Endothelial cell of umbilical vein (primary cell): ENCODE measurements at regions not wholly inside any gene's neighbourhood (a gene's known extent, or its start where the extent isn't known, plus 50 kb on each side); places are given as distances from the start of the nearest gene placed in this dataset.

Source experiments
- BruUV-seq: library from RNA; stranded (reverse); fragments of 400-500 nt; replicated peaks from 2 replicates; lab custom pipeline; 2021; lab: Mats Ljungman, UMichigan
- CTCF ChIA-PET: fragments of 300-600, 350-600 bp; sonication (Branson Sonifier 250); formaldehyde crosslinking; loops from one replicate; lab custom pipeline; 2021; ENCODE audit warnings: antibody characterized with exemption, inconsistent platforms; lab: Charles Lee
- POLR2A ChIA-PET: fragments of 300-600, 350-600 bp; sonication (Branson Sonifier 250); formaldehyde crosslinking; loops from one replicate; lab custom pipeline; 2021; ENCODE audit warnings: antibody characterized with exemption, inconsistent platforms; lab: Charles Lee
- DNase-seq: peaks from one replicate; pipeline ENCODE4 v3.0.0-alpha.2; 2011; ENCODE audit warnings: low read depth, low spot score
- FAIRE-seq: peaks from 2 replicates; lab custom pipeline; 2011; peaks lifted over from hg19 to GRCh38; lab: Jason Lieb, UNC
- H2AFZ ChIP-seq: 2 replicates; pipeline ENCODE4 v1.6.0; 2012; ENCODE audit warnings: low read depth, low read length, control low read depth, inconsistent platforms
- H3K27ac ChIP-seq: 2 replicates; pipeline ENCODE4 v1.5.1; 2011; ENCODE audit warnings: low read depth, mild to moderate bottlenecking, control low read depth, low read length, moderate library complexity; ENCODE audit not compliant: insufficient read depth
- H3K27me3 ChIP-seq, 2 experiments: 2 replicates each; pipeline versions ENCODE4 v1.6.0 to v1.6.1; 2011; ENCODE audit warnings: low read length in 2 of 2, mixed read lengths in 1 of 2; ENCODE audit not compliant: control insufficient read depth in 2 of 2, insufficient read depth in 2 of 2
- H3K36me3 ChIP-seq, 2 experiments: 2 replicates in 1 of 2; 3 replicates in 1 of 2; pipeline ENCODE4 v1.5.1; 2011; ENCODE audit warnings: low read length in 2 of 2, mild to moderate bottlenecking in 1 of 2, moderate library complexity in 1 of 2; ENCODE audit not compliant: control insufficient read depth in 2 of 2, insufficient read depth in 2 of 2; ENCODE audit errors: extremely low read depth in 1 of 2
- H3K4me1 ChIP-seq: 3 replicates; pipeline ENCODE4 v1.5.1; 2011; ENCODE audit warnings: mild to moderate bottlenecking, low read length; ENCODE audit not compliant: control insufficient read depth, insufficient read depth; ENCODE audit errors: extremely low read depth
- H3K4me2 ChIP-seq: 2 replicates; pipeline ENCODE4 v1.6.1; 2011; ENCODE audit warnings: low read length, control low read depth, mixed read lengths; ENCODE audit not compliant: insufficient read depth
- H3K4me3 ChIP-seq, 3 experiments: fragments of 200-600 bp in 1 of 3; sonication (generic), shearing (Covaris generic) in 1 of 3; replicated peaks in 1 of 3; 2 replicates each; pipeline ENCODE4 v1.5.1; 2011 to 2016; ENCODE audit warnings: control low read depth in 3 of 3, low read length in 3 of 3, mild to moderate bottlenecking in 2 of 3, inconsistent platforms in 1 of 3, low read depth in 1 of 3, moderate library complexity in 1 of 3; ENCODE audit not compliant: insufficient read depth in 1 of 3
- H3K79me2 ChIP-seq: 2 replicates; pipeline ENCODE4 v1.6.0; 2012; ENCODE audit warnings: low read length, inconsistent platforms; ENCODE audit not compliant: control insufficient read depth, insufficient read depth
- H3K9ac ChIP-seq: replicated peaks from 2 replicates; pipeline ENCODE3; 2011; ENCODE audit warnings: low read length, control low read depth; ENCODE audit not compliant: insufficient read depth; ENCODE audit errors: extremely low read depth
- H3K9me1 ChIP-seq: replicated peaks from 3 replicates; pipeline ENCODE4 v1.6.0; 2011; ENCODE audit warnings: mild to moderate bottlenecking, low read length; ENCODE audit not compliant: control insufficient read depth, insufficient read depth; ENCODE audit errors: extremely low read depth
- H3K9me3 ChIP-seq: replicated peaks from 2 replicates; pipeline ENCODE4 v1.5.1; 2012; ENCODE audit warnings: low read length, inconsistent platforms; ENCODE audit not compliant: control insufficient read depth, insufficient read depth
- H4K20me1 ChIP-seq: replicated peaks from 2 replicates; pipeline ENCODE3; 2011; ENCODE audit warnings: mild to moderate bottlenecking, low read length; ENCODE audit not compliant: control insufficient read depth, insufficient read depth; ENCODE audit errors: extremely low read depth
- EZH2 ChIP-seq: IDR thresholded peaks from 2 replicates; pipeline ENCODE4 v1.6.1; 2012; ENCODE audit warnings: borderline replicate concordance, low read depth, mild to moderate bottlenecking, moderate library complexity, low read length, inconsistent platforms; ENCODE audit not compliant: severe bottlenecking
- FOS ChIP-seq: IDR thresholded peaks from 2 replicates; pipeline ENCODE4 v1.6.1; 2011; ENCODE audit warnings: mild to moderate bottlenecking, low read length, moderate library complexity, borderline replicate concordance; ENCODE audit not compliant: insufficient read depth
- GATA2 ChIP-seq: IDR thresholded peaks from 2 replicates; pipeline ENCODE4 v1.7.0; 2011; ENCODE audit warnings: low read depth, mild to moderate bottlenecking, moderate library complexity, mixed read lengths, low read length; ENCODE audit not compliant: insufficient read length, insufficient read depth
- JUN ChIP-seq: IDR thresholded peaks from 2 replicates; pipeline ENCODE4 v1.6.1; 2011; ENCODE audit warnings: borderline replicate concordance, low read depth; ENCODE audit not compliant: insufficient read length, insufficient read depth
- MYC ChIP-seq: IDR thresholded peaks from one replicate; pipeline ENCODE4 v1.6.1; 2011; ENCODE audit warnings: mild to moderate bottlenecking, low read depth, low read length
- POLR2A ChIP-seq: IDR thresholded peaks from 2 replicates; pipeline ENCODE4 v1.6.1; 2012; ENCODE audit warnings: low read depth, mild to moderate bottlenecking, control low read depth, low read length
- POLR2AphosphoS5 ChIP-seq: IDR thresholded peaks from 2 replicates; pipeline ENCODE4 v1.6.1; 2012; ENCODE audit warnings: low read depth, mild to moderate bottlenecking, control low read depth, low read length, moderate library complexity; ENCODE audit not compliant: insufficient read depth
- dilution Hi-C: fragments of 300-500 bp; cut with MboI; formaldehyde crosslinking; loops from one replicate; pipeline ENCODE4 v1.15.0; 2019; ENCODE audit warnings: low sequenced_read_pairs; ENCODE audit not compliant: extremely low pct_ligation_motif_present
- intact Hi-C: fragments of 100-400 bp; cut with micrococcal nuclease; formaldehyde crosslinking; loops from one replicate; pipeline ENCODE4 v1.10.0; 2022
- TF ChIP-seq, protein P1 (sequence below), 2 donors: IDR thresholded peaks; 1 replicate in 1 of 2; 2 replicates in 1 of 2; pipeline ENCODE4 v1.5.1; 2011; ENCODE audit warnings: low read length in 2 of 2, mild to moderate bottlenecking in 2 of 2, moderate library complexity in 2 of 2, control low read depth in 1 of 2, inconsistent platforms in 1 of 2, low read depth in 1 of 2; ENCODE audit not compliant: insufficient read depth in 1 of 2; ENCODE audit errors: extremely low read depth in 1 of 2
- TF ChIP-seq, protein P2 (sequence below): IDR thresholded peaks from 2 replicates; pipeline ENCODE4 v1.6.1; 2011; ENCODE audit not compliant: insufficient read depth, insufficient read length

DNA sequence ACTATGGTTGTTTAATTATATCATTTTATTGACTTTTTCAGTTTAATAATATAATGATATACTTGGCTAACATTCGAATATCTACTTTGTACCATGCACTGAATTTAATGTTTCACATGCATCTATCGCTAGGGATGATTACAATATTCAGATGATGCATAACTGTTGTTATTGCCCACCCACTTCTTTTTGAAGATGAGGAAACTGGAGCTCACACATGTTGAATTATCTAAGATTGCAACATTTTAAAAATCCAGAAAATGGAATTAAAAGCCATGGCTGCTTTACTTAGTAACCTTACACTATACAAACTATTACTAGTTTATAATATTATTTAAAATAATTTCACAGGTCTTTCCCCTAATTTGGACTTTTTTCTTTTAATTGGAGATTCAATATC, 171.7 kb downstream of the TLR4 start:
- ChIA-PET POLR2A (no interaction called here), CTCF (no interaction called here)
- H3K27me3 ChIP-seq = no peaks in the 10 kb centered on the region
- no peaks in the 10 kb centered on the region for H3K9me3 ChIP-seq
- dilution Hi-C loops (no loop called here), intact Hi-C loops (loop anchor here (10.0 kb wide), 1 partner anchor 231 kb away; no protein-coding TSS in a partner anchor)
- TF ChIP-seq, protein P1, sequence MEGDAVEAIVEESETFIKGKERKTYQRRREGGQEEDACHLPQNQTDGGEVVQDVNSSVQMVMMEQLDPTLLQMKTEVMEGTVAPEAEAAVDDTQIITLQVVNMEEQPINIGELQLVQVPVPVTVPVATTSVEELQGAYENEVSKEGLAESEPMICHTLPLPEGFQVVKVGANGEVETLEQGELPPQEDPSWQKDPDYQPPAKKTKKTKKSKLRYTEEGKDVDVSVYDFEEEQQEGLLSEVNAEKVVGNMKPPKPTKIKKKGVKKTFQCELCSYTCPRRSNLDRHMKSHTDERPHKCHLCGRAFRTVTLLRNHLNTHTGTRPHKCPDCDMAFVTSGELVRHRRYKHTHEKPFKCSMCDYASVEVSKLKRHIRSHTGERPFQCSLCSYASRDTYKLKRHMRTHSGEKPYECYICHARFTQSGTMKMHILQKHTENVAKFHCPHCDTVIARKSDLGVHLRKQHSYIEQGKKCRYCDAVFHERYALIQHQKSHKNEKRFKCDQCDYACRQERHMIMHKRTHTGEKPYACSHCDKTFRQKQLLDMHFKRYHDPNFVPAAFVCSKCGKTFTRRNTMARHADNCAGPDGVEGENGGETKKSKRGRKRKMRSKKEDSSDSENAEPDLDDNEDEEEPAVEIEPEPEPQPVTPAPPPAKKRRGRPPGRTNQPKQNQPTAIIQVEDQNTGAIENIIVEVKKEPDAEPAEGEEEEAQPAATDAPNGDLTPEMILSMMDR (IDR thresholded peaks at IDR 0.05; ENCODE audit: extremely low read depth in 1 of 2, insufficient read depth in 1 of 2, low read depth in 1 of 2, low read length in 2 of 2) = no peak
- TF ChIP-seq POLR2A = no peak
- TF ChIP-seq MYC = no peak
- no peak for TF ChIP-seq GATA2
- no peak for TF ChIP-seq POLR2AphosphoS5
- TF ChIP-seq EZH2 = no peak
- TF ChIP-seq, protein P2, sequence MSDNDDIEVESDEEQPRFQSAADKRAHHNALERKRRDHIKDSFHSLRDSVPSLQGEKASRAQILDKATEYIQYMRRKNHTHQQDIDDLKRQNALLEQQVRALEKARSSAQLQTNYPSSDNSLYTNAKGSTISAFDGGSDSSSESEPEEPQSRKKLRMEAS = no peak
- no peak for TF ChIP-seq JUN
- TF ChIP-seq FOS = no peak
- no peaks in the 10 kb centered on the region for H3K4me1 ChIP-seq
- no peaks in the 10 kb centered on the region for H3K36me3 ChIP-seq
- no peaks in the 10 kb centered on the region for H3K79me2 ChIP-seq
- no TSS peak for BruUV-seq
- H3K4me3 ChIP-seq = no peak overlapping the region
- no peak overlapping the region for H3K4me2 ChIP-seq
- DNase-seq = no peak
- H3K27ac ChIP-seq = no peak overlapping the region
- no peaks in the 10 kb centered on the region for H3K9me1 ChIP-seq
- H2AFZ ChIP-seq = no peak overlapping the region
- FAIRE-seq = no peak
- H3K9ac ChIP-seq = no peak overlapping the region
- no peaks in the 10 kb centered on the region for H4K20me1 ChIP-seq
